ENCODE measurements at regions not wholly inside any gene's neighbourhood (a gene's known extent, or its start where the extent isn't known, plus 50 kb on each side); places are given as distances from the start of the nearest gene placed in this dataset.
A peak's percentile ranks its signal among the peaks of the same experiment; 100 is the strongest.

GRCh38 chr16:86961171-86961601 is 356.0 kb downstream of the C16orf95 start:
- DNase-seq (ENCODE audit: low spot score), result no peak

- DNase-seq (ENCODE audit: low spot score), result no peak
Measured at GRCh38 chr16:86962259-86962658, 354.9 kb downstream of the C16orf95 start.

- DNase-seq (ENCODE audit: low spot score), result no peak
Measured at GRCh38 chr16:86962913-86963312, 354.3 kb downstream of the C16orf95 start.

GRCh38 chr16:86963600-86964575 is 353.3 kb downstream of the C16orf95 start:
- DNase-seq (ENCODE audit: low spot score), result no peak

- no peak for DNase-seq (ENCODE audit: low spot score)
Measured at GRCh38 chr16:86964796-86965241, 352.4 kb downstream of the C16orf95 start.

GRCh38 chr16:86965331-86965730 is 351.9 kb downstream of the C16orf95 start:
- DNase-seq (ENCODE audit: low spot score), result no peak

- peak; percentile 9 for DNase-seq (ENCODE audit: low spot score)
Measured at GRCh38 chr16:86965840-86966550, 351.2 kb downstream of the C16orf95 start.

GRCh38 chr16:86966777-86967176 is 350.4 kb downstream of the C16orf95 start:
- DNase-seq (ENCODE audit: low spot score), result no peak

- DNase-seq (ENCODE audit: low spot score), result no peak
Measured at GRCh38 chr16:86968866-86969265, 348.3 kb downstream of the C16orf95 start.

GRCh38 chr16:86969716-86970115 is 347.5 kb downstream of the C16orf95 start:
- DNase-seq (ENCODE audit: low spot score), result no peak

GRCh38 chr16:86970279-86970678 is 346.9 kb downstream of the C16orf95 start:
- DNase-seq (ENCODE audit: low spot score), result no peak

- DNase-seq (ENCODE audit: low spot score), result no peak
Measured at GRCh38 chr16:86970726-86971125, 346.5 kb downstream of the C16orf95 start.

GRCh38 chr16:86971251-86971650 is 345.9 kb downstream of the C16orf95 start:
- no peak for DNase-seq (ENCODE audit: low spot score)

- DNase-seq (ENCODE audit: low spot score), result no peak
Measured at GRCh38 chr16:86974120-86974519, 343.1 kb downstream of the C16orf95 start.

- DNase-seq (ENCODE audit: low spot score), result peak; percentile 49
Measured at GRCh38 chr16:86975445-86975844, 341.7 kb downstream of the C16orf95 start.

GRCh38 chr16:86977076-86977676 is 340.0 kb downstream of the C16orf95 start:
- DNase-seq (ENCODE audit: low spot score), result no peak

- DNase-seq (ENCODE audit: low spot score), result no peak
Measured at GRCh38 chr16:86978445-86979030, 338.7 kb downstream of the C16orf95 start.

- no peak for DNase-seq (ENCODE audit: low spot score)
Measured at GRCh38 chr16:86979061-86979460, 338.1 kb downstream of the C16orf95 start.

- DNase-seq (ENCODE audit: low spot score), result no peak
Measured at GRCh38 chr16:86979984-86980553, 337.1 kb downstream of the C16orf95 start.

- no peak for DNase-seq (ENCODE audit: low spot score)
Measured at GRCh38 chr16:86980644-86981043, 336.5 kb downstream of the C16orf95 start.

- DNase-seq (ENCODE audit: low spot score), result no peak
Measured at GRCh38 chr16:86982347-86982596, 334.9 kb downstream of the C16orf95 start.

GRCh38 chr16:86982912-86983311 is 334.3 kb downstream of the C16orf95 start:
- no peak for DNase-seq (ENCODE audit: low spot score)
